ENCODE measurements at regions not wholly inside any gene's neighbourhood (a gene's known extent, or its start where the extent isn't known, plus 50 kb on each side); places are given as distances from the start of the nearest gene placed in this dataset.
A peak's percentile ranks its signal among the peaks of the same experiment; 100 is the strongest.

- no peak overlapping the region for H3K4me3 ChIP-seq (ENCODE audit: low read length)
- no peak for DNase-seq (ENCODE audit: low read depth)
- peak; percentile 8 for TF ChIP-seq CTCF (conservative IDR thresholded peaks at IDR 0.05; ENCODE audit: low read depth, low read length)
Observed at GRCh38 chr16:87060034-87060986, 256.9 kb downstream of the C16orf95 start.

GRCh38 chr16:87061243-87061920 lies 255.8 kb downstream of the C16orf95 start:
- no peak overlapping the region for H3K4me3 ChIP-seq (ENCODE audit: low read length)
- no peak for TF ChIP-seq CTCF (conservative IDR thresholded peaks at IDR 0.05; ENCODE audit: low read depth, low read length)
- DNase-seq (ENCODE audit: low read depth): no peak

GRCh38 chr16:87062569-87063442 lies 254.4 kb downstream of the C16orf95 start:
- no peak for DNase-seq (ENCODE audit: low read depth)
- no peak overlapping the region for H3K4me3 ChIP-seq (ENCODE audit: low read length)
- TF ChIP-seq CTCF (conservative IDR thresholded peaks at IDR 0.05; ENCODE audit: low read depth, low read length): peak; percentile 84

- no peak overlapping the region for H3K4me3 ChIP-seq (ENCODE audit: low read length)
- DNase-seq (ENCODE audit: low read depth): no peak
Observed at GRCh38 chr16:87063543-87063942, 253.6 kb downstream of the C16orf95 start.

GRCh38 chr16:87064731-87065445 lies 252.3 kb downstream of the C16orf95 start:
- no peak overlapping the region for H3K4me3 ChIP-seq (ENCODE audit: low read length)
- DNase-seq (ENCODE audit: low read depth): no peak
- TF ChIP-seq CTCF (conservative IDR thresholded peaks at IDR 0.05; ENCODE audit: low read depth, low read length): no peak

More at GRCh38 chr16:87063543-87063942, 253.6 kb downstream of the C16orf95 start:
- no peak for TF ChIP-seq CTCF (conservative IDR thresholded peaks at IDR 0.05; ENCODE audit: low read depth, low read length)

GRCh38 chr16:87065446-87066132 lies 251.6 kb downstream of the C16orf95 start:
- no peak overlapping the region for H3K4me3 ChIP-seq (ENCODE audit: low read length)
- no peak for DNase-seq (ENCODE audit: low read depth)
- no peak for TF ChIP-seq CTCF (conservative IDR thresholded peaks at IDR 0.05; ENCODE audit: low read depth, low read length)
